SH-SY5Y (cell line): ENCODE measurements at regions not wholly inside any gene's neighbourhood (a gene's known extent, or its start where the extent isn't known, plus 50 kb on each side); places are given as distances from the start of the nearest gene placed in this dataset.
A peak's percentile ranks its signal among the peaks of the same experiment; 100 is the strongest.

ENCODE experiments used
- GATA2 ChIP-seq: IDR thresholded peaks from 2 replicates; pipeline ENCODE4 v1.6.1; 2011; ENCODE audit warnings: mild to moderate bottlenecking, low read depth, low read length
- GATA3 ChIP-seq: IDR thresholded peaks from 2 replicates; pipeline ENCODE4 v1.6.1; 2011; ENCODE audit warnings: low read depth, mild to moderate bottlenecking, low read length, moderate library complexity

DNA sequence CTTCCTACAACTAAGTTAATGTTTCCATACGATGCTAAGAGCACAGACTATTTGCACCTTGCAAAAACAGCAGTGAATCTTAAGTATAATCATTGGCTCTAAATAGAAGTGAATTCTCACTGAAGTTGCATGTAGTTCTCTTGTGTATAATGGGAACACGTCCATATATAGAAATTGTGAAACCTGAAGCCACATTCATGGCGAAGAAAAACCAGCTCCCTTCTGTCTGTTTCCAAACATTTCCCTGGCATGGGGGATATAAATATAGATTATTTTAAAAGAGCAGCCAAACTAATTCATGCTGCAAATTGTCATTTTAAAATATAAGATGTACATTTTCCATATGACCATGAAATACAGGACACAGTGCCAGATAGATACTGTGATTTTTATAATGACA, 71.1 kb downstream of the TRAM1L1 start:
- no peak for TF ChIP-seq GATA3
- TF ChIP-seq GATA2 = no peak

DNA sequence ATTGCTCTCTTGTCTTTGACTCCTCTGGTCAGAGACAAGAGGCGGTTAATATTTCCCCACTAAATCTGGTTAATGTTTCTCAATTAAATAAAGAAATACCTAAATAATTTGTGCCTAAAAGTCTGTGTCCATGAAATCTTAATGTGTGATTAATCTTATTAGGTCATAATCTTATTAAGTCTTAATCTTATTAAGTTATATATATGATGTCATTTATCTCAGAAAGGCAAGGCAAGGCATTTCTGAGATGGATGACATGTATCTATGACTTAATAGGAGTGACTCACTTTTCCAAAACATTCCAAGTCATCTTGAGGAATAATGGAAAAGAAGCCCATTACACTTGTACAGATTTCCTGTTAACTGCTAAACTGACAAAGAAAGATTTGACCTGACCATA, 74.7 kb downstream of the TRAM1L1 start:
- TF ChIP-seq GATA3 (no peak), GATA2 (no peak)

DNA sequence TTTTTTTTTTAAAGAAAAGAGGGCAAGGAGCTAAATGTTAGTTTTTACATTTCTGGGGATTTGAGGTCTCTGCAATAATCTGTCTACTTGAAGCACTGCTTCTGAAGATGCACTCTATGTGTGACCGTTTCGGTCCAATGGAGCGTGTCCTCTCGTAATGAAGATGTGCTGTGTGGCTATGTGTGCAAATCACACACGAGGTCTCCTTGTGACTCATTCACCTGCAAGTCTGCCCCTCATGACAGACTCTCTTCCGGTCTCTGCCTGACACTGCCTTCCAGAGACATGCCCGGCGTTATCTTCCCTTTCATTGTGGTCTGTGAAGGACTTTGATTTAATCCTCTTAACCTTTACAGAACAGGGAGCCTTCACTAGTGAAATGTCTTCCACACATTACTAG, 84.3 kb downstream of the TRAM1L1 start:
- TF ChIP-seq GATA2 (no peak), GATA3 (no peak)

DNA sequence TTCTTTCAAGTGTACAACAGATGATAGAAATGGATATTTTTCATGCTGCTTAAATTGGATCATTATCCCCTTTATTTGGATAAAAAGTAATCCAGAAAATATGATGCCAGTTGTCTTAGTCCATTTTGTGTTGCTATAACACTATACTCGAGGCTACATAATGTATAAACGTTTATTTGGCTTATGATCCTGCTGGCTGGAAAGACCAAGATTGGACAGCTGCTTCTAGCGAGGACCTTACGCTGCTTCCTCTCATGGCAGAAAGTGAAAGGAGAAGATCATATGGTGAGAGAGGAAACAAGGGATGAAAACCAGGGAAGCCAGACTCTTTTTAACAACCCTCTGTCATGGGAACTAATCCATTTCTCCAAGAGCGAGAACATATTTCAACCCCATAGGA, 102.7 kb downstream of the TRAM1L1 start:
- no peak for TF ChIP-seq GATA2
- no peak for TF ChIP-seq GATA3

DNA sequence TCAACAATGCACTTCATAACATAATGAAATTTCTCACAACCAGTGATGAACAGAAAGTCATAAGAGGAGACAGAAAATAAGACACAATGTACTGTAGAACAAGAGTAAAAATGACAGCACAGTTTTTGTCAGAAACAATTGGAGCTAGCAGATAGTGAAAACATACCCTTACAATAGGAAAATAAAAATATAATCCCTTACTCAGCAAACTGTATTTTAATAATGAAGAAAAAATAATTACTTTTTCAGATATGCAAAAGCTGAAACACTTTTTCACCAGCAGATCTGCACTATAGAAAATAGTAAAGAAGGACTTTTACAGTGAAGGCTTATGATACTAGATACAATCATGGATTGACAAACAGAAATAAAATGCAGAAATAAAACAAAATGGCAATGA, 126.3 kb downstream of the TRAM1L1 start:
- TF ChIP-seq GATA3 (no peak), GATA2 (no peak)

DNA sequence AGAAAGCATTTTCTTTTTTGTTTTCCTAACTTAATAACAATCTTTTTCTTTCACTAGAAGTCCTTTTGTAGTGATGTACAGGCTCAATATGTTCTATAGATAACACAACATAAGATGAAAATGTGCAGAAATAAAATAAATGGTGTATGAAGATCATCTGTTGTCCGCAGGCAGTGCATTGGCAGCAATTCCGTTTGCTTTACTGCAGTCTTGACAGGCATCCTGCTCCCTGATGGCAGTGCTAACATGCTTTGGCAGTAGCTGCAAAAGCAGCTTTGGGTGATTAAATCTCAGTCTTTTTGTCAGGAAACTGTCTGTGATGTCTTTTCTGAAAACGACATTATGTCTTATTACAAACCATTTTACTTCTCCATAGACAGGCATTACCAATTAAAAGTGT, 131.4 kb downstream of the TRAM1L1 start:
- TF ChIP-seq GATA3 = peak; percentile 85
- TF ChIP-seq GATA2 = peak; percentile 89

DNA sequence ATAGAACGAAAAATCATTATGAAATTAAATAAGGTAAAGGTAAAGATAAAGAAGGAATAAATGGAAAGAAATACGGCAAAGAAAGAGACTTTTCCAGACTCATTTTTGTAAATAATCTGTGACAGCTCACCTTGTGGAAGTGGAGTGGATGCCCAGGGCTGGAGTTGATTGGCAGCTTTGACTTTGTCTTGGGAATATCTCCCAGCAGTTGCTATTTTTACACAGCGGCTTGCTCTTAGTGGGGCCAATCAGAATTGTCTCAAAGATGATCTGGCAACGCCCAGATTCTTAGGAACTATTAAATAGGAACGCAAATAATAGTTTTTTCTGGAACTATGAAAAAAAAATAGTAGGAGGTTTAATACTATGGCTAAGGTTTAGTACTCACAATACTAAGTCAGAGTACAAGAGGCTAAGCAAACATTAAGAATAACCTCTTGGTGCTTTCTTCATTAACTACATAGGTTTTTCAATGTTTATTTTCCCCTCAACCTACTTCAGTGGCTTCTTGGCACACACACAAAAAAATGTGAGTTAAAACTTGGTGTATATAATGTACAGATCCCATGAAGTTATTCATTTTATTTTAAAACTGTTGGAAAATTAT, 132.7 kb downstream of the TRAM1L1 start:
- TF ChIP-seq GATA2 (no peak), GATA3 (no peak)

DNA sequence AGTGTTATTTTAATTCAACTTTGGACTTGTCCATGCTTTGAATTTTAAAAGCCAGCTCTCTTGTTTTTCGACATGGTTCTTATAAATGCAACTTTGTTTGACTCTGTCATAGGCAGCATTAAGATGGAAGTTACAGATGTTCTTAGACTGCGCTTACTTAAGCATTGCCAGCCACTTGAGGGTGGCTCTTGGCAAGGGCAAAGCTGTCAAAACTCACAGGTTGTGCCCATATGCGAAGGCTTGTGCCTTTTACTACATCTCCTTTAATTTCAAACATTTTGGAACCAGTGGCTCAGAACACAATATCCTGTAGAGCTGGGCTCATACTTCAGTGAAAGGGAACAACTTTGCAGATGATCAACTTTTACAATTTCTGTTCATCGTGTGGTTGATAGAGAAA, 135.5 kb downstream of the TRAM1L1 start:
- no peak for TF ChIP-seq GATA2
- TF ChIP-seq GATA3 = no peak

DNA sequence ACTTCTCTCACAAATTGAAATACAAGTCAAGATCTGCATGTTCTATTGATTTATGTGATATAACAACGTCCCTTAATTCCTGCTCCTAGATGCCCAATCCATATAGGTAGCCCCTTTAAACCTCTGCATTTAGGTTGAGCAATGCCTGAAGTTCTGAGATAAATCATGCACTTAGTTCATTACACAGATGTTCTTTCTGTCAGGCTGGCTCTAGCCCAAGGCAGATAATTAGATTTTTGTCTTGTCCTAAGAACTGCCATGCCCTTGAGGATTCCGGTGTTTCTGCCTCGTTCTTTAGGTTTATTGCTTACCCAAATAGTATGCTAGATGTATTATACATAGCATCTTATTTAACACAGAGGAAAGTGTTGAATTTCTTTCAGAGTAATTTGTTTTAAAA, 143.1 kb downstream of the TRAM1L1 start:
- no peak for TF ChIP-seq GATA3
- TF ChIP-seq GATA2 = no peak

DNA sequence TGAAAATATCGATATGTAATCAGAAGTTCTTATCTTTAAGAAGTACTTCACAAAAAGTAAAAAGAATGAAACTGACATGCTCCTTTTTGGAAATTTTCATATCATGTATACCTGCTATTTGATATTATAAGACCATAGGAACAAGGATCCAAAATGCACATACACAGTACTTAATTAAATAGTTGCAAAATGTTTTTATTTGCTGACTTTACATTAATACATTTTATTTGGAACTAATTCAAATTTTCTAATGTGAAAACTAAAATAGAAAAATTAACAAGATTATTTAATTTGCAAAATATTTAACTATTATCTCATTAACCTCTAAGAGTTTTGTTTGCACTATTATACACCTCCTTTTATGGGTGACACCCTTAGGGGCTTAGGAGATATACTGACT, 155.0 kb downstream of the TRAM1L1 start:
- TF ChIP-seq GATA3 = no peak
- TF ChIP-seq GATA2 = no peak

DNA sequence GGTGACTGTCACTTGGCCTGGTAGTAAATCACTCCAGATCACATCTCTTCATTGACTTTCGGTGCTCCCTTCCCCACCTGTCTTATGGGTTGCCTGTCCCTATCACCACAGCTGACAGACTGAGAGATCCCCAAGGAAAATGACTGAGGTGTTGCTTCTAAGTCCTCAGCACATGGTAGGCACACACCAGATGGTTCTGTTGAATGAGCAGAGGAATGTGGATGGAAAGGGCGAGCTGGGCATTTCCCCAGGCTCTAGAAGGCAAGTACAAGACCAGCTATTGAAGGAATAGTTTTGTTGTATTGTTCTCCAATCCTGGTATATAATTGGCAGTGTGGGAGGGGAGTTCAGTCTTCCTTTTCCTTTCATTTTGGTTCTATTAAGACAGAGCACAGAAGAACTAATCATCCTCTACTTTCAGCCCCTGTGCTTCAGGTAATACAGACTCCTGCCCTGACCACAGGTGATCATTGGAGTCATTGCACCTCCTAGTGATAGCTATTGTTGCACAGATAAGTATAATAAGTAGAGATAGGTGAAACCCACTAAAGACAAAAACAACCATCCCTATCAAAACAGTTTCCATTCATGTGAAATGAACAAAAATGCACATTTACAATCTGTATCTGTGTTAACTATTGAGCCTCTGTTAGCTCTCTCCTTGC, 158.6 kb downstream of the TRAM1L1 start:
- TF ChIP-seq GATA2 (no peak), GATA3 (no peak)

DNA sequence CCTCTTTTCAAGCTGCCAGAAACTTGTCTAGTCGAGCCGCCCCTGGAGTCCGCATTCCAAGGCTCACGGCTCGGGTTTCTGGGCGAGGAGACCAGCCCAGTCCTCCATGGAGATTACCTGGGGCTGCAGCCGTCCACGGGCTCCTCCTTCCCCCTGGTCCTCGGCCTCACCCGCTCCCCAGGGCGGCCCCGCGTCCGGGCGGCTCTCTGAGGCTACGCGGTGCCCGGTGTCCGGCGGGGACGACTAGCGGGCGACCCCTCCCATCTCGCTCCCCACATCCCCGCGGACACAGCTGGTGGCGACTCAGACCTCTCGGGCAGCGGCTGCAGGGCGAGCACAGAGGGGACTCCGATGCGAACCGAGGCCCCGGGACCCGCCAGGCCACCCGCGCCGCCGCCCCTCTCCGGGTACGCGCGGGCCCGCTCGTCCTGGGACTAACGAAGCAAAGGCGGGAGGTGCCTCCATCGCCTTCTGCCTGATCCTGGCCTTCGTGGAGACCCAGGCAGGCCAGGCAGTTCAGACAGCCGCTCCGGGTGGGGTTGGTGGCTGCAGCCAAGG, 159.4 kb downstream of the TRAM1L1 start:
- TF ChIP-seq GATA3 (no peak), GATA2 (no peak)

DNA sequence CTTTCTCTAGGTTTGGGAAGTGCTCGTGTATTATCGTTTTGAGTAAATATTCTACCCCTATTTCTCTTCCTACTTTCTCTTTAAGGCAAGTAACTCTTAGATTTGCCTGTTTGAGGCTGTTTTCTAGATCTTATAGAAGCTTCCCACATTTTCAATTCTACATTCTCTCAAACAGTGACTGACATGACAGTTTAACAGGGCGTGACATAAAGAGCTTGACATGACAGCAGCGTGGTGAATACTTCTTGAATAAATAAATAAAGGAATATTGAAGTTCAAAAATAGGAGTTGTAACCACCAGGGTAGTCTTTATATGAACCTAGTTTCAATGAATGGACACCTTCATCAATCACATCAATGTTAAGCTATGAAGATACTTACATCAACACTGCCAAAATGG, 162.0 kb downstream of the TRAM1L1 start:
- TF ChIP-seq GATA2 (no peak), GATA3 (no peak)

DNA sequence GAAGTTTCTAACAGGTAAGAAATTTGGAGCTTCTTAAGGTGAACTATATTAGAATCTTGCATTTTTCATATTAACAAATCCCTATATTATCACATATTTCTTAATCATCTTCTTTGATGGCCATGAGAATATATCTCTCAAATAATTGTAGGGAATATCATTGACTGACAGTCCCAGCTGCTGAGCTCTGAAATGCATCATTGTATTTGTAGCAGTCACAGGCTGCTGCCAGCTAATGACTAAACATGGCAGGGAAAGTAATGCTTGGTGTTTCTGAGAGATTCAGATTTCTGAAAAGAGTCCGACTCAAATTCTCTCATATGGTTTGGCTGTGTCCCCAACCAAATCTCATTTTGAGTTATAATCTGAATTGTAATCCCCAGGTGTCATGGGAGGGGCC, 171.9 kb downstream of the TRAM1L1 start:
- TF ChIP-seq GATA2 (no peak), GATA3 (no peak)

DNA sequence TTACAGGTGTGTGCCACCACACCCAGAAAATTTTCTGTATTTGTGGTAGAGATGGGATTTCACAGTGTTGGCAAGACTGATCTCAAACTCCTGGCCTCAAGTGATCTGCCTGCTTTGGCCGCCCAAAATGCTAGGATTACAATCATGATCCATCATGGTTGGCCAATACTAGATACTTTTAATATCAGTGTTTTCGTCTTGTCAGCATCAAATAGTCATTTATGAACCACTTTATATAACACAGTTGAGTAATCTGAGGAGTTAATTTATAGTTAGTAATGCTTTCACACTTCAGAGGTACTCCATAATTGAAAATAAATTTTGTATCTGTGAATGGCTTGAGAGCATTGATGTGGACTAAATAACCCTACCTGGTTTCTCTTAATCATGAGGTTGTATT, 178.6 kb downstream of the TRAM1L1 start:
- no peak for TF ChIP-seq GATA2
- TF ChIP-seq GATA3 = no peak

DNA sequence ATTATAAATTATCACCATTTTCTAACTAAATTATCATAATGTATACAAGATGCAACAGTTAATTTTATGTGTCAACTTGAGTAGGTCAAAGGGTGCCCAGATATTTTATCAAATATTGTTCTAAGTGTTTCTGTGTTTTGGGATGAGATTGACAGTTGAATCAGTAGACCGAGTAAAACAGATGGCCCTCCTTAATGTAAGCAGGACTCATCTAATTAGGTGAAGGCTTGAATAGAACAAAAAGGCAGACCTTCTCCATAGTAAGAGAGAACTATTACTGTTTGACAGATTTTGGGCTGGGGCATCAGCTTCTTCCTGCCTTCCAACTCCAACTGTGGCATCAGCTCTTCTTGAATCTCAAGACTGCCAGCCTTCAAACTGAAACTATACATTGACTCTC, 185.8 kb downstream of the TRAM1L1 start:
- TF ChIP-seq GATA3 (no peak), GATA2 (no peak)

DNA sequence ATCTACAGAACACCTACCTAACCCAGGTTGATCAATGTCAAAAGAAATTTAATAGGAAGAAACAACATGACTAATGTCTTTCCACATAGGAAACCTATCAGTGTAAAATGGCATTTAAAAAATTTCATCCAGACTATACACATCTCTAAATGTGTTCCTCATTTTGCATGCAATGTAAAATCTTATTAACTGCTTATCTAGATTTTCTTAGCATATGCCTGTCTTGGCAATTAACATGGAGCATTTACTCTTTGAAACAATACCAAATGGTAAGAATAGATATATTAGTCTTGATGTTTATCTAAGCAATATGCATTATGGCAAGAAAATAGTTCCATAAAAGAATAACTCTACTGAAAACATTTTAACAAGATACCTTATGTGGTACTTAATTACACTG, 199.8 kb downstream of the TRAM1L1 start:
- TF ChIP-seq GATA2 (no peak), GATA3 (peak; percentile 45)

DNA sequence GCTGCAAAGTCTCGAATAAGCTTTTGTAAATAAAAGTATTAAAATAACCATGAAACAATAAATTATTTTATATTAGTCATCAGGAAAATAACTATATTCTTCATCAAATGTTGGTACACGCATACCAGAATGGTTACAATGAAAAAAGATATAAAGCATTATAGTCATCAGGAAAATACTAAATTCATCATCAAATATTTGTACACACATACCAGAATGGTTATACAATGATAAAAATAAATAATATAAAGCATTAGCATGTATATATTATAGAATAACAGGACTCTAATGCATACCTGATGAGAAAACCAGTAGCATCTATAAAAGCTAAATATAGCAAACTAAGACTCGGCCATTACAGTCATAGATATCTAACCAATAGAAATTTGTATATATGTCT, 202.9 kb downstream of the TRAM1L1 start:
- TF ChIP-seq GATA3 (no peak), GATA2 (no peak)
